Endothelial cell of umbilical vein (primary cell): ENCODE measurements at regions not wholly inside any gene's neighbourhood (a gene's known extent, or its start where the extent isn't known, plus 50 kb on each side); places are given as distances from the start of the nearest gene placed in this dataset.

Source experiments
- BruUV-seq: library from RNA; stranded (reverse); fragments of 400-500 nt; replicated peaks from 2 replicates; lab custom pipeline; 2021; lab: Mats Ljungman, UMichigan
- CTCF ChIA-PET: fragments of 300-600, 350-600 bp; sonication (Branson Sonifier 250); formaldehyde crosslinking; loops from one replicate; lab custom pipeline; 2021; ENCODE audit warnings: antibody characterized with exemption, inconsistent platforms; lab: Charles Lee
- POLR2A ChIA-PET: fragments of 300-600, 350-600 bp; sonication (Branson Sonifier 250); formaldehyde crosslinking; loops from one replicate; lab custom pipeline; 2021; ENCODE audit warnings: antibody characterized with exemption, inconsistent platforms; lab: Charles Lee
- DNase-seq: peaks from one replicate; pipeline ENCODE4 v3.0.0-alpha.2; 2011; ENCODE audit warnings: low read depth, low spot score
- FAIRE-seq: peaks from 2 replicates; lab custom pipeline; 2011; peaks lifted over from hg19 to GRCh38; lab: Jason Lieb, UNC
- H2AFZ ChIP-seq: 2 replicates; pipeline ENCODE4 v1.6.0; 2012; ENCODE audit warnings: low read depth, low read length, control low read depth, inconsistent platforms
- H3K27ac ChIP-seq: 2 replicates; pipeline ENCODE4 v1.5.1; 2011; ENCODE audit warnings: low read depth, mild to moderate bottlenecking, control low read depth, low read length, moderate library complexity; ENCODE audit not compliant: insufficient read depth
- H3K27me3 ChIP-seq, 2 experiments: 2 replicates each; pipeline versions ENCODE4 v1.6.0 to v1.6.1; 2011; ENCODE audit warnings: low read length in 2 of 2, mixed read lengths in 1 of 2; ENCODE audit not compliant: control insufficient read depth in 2 of 2, insufficient read depth in 2 of 2
- H3K36me3 ChIP-seq, 2 experiments: 2 replicates in 1 of 2; 3 replicates in 1 of 2; pipeline ENCODE4 v1.5.1; 2011; ENCODE audit warnings: low read length in 2 of 2, mild to moderate bottlenecking in 1 of 2, moderate library complexity in 1 of 2; ENCODE audit not compliant: control insufficient read depth in 2 of 2, insufficient read depth in 2 of 2; ENCODE audit errors: extremely low read depth in 1 of 2
- H3K4me1 ChIP-seq: 3 replicates; pipeline ENCODE4 v1.5.1; 2011; ENCODE audit warnings: mild to moderate bottlenecking, low read length; ENCODE audit not compliant: control insufficient read depth, insufficient read depth; ENCODE audit errors: extremely low read depth
- H3K4me2 ChIP-seq: 2 replicates; pipeline ENCODE4 v1.6.1; 2011; ENCODE audit warnings: low read length, control low read depth, mixed read lengths; ENCODE audit not compliant: insufficient read depth
- H3K4me3 ChIP-seq, 3 experiments: fragments of 200-600 bp in 1 of 3; sonication (generic), shearing (Covaris generic) in 1 of 3; replicated peaks in 1 of 3; 2 replicates each; pipeline ENCODE4 v1.5.1; 2011 to 2016; ENCODE audit warnings: control low read depth in 3 of 3, low read length in 3 of 3, mild to moderate bottlenecking in 2 of 3, inconsistent platforms in 1 of 3, low read depth in 1 of 3, moderate library complexity in 1 of 3; ENCODE audit not compliant: insufficient read depth in 1 of 3
- H3K79me2 ChIP-seq: 2 replicates; pipeline ENCODE4 v1.6.0; 2012; ENCODE audit warnings: low read length, inconsistent platforms; ENCODE audit not compliant: control insufficient read depth, insufficient read depth
- H3K9ac ChIP-seq: replicated peaks from 2 replicates; pipeline ENCODE3; 2011; ENCODE audit warnings: low read length, control low read depth; ENCODE audit not compliant: insufficient read depth; ENCODE audit errors: extremely low read depth
- H3K9me1 ChIP-seq: replicated peaks from 3 replicates; pipeline ENCODE4 v1.6.0; 2011; ENCODE audit warnings: mild to moderate bottlenecking, low read length; ENCODE audit not compliant: control insufficient read depth, insufficient read depth; ENCODE audit errors: extremely low read depth
- H3K9me3 ChIP-seq: replicated peaks from 2 replicates; pipeline ENCODE4 v1.5.1; 2012; ENCODE audit warnings: low read length, inconsistent platforms; ENCODE audit not compliant: control insufficient read depth, insufficient read depth
- H4K20me1 ChIP-seq: replicated peaks from 2 replicates; pipeline ENCODE3; 2011; ENCODE audit warnings: mild to moderate bottlenecking, low read length; ENCODE audit not compliant: control insufficient read depth, insufficient read depth; ENCODE audit errors: extremely low read depth
- EZH2 ChIP-seq: IDR thresholded peaks from 2 replicates; pipeline ENCODE4 v1.6.1; 2012; ENCODE audit warnings: borderline replicate concordance, low read depth, mild to moderate bottlenecking, moderate library complexity, low read length, inconsistent platforms; ENCODE audit not compliant: severe bottlenecking
- FOS ChIP-seq: IDR thresholded peaks from 2 replicates; pipeline ENCODE4 v1.6.1; 2011; ENCODE audit warnings: mild to moderate bottlenecking, low read length, moderate library complexity, borderline replicate concordance; ENCODE audit not compliant: insufficient read depth
- GATA2 ChIP-seq: IDR thresholded peaks from 2 replicates; pipeline ENCODE4 v1.7.0; 2011; ENCODE audit warnings: low read depth, mild to moderate bottlenecking, moderate library complexity, mixed read lengths, low read length; ENCODE audit not compliant: insufficient read length, insufficient read depth
- JUN ChIP-seq: IDR thresholded peaks from 2 replicates; pipeline ENCODE4 v1.6.1; 2011; ENCODE audit warnings: borderline replicate concordance, low read depth; ENCODE audit not compliant: insufficient read length, insufficient read depth
- MYC ChIP-seq: IDR thresholded peaks from one replicate; pipeline ENCODE4 v1.6.1; 2011; ENCODE audit warnings: mild to moderate bottlenecking, low read depth, low read length
- POLR2A ChIP-seq: IDR thresholded peaks from 2 replicates; pipeline ENCODE4 v1.6.1; 2012; ENCODE audit warnings: low read depth, mild to moderate bottlenecking, control low read depth, low read length
- POLR2AphosphoS5 ChIP-seq: IDR thresholded peaks from 2 replicates; pipeline ENCODE4 v1.6.1; 2012; ENCODE audit warnings: low read depth, mild to moderate bottlenecking, control low read depth, low read length, moderate library complexity; ENCODE audit not compliant: insufficient read depth
- dilution Hi-C: fragments of 300-500 bp; cut with MboI; formaldehyde crosslinking; loops from one replicate; pipeline ENCODE4 v1.15.0; 2019; ENCODE audit warnings: low sequenced_read_pairs; ENCODE audit not compliant: extremely low pct_ligation_motif_present
- intact Hi-C: fragments of 100-400 bp; cut with micrococcal nuclease; formaldehyde crosslinking; loops from one replicate; pipeline ENCODE4 v1.10.0; 2022
- TF ChIP-seq, protein P1 (sequence below): IDR thresholded peaks from 2 replicates; pipeline ENCODE4 v1.6.1; 2011; ENCODE audit not compliant: insufficient read depth, insufficient read length
- TF ChIP-seq, protein P2 (sequence below), 2 donors: IDR thresholded peaks; 1 replicate in 1 of 2; 2 replicates in 1 of 2; pipeline ENCODE4 v1.5.1; 2011; ENCODE audit warnings: low read length in 2 of 2, mild to moderate bottlenecking in 2 of 2, moderate library complexity in 2 of 2, control low read depth in 1 of 2, inconsistent platforms in 1 of 2, low read depth in 1 of 2; ENCODE audit not compliant: insufficient read depth in 1 of 2; ENCODE audit errors: extremely low read depth in 1 of 2

DNA sequence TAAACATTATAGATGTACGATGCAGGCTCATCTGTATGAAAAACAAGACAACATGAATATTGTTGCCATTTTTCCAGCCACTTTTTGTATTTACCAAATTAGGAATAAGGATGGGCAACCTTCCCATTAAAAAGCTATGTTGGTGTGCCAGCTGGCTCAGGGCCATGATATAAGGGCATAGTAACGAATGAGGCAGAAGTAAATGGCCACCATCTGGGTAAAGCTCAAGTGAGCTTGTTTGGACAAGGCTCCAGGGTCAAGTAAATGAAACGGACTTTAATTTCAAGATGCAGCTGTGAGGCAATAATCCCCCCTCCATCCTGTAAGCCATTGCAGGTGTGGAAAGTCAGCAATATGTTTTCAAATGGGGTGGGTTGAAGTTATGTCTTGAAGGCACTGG, 930.9 kb upstream of the CDH8 start:
- no peaks in the 10 kb centered on the region for H3K79me2 ChIP-seq
- ChIA-PET POLR2A (no interaction called here), CTCF (no interaction called here)
- H3K36me3 ChIP-seq, result no peaks in the 10 kb centered on the region
- H3K4me1 ChIP-seq, result no peaks in the 10 kb centered on the region
- no peaks in the 10 kb centered on the region for H3K27me3 ChIP-seq
- FAIRE-seq (no peak), DNase-seq (no peak)
- H4K20me1 ChIP-seq, result no peaks in the 10 kb centered on the region
- BruUV-seq, result no TSS peak
- dilution Hi-C loops (no loop called here), intact Hi-C loops (no loop called here)
- H3K27ac ChIP-seq, result no peak overlapping the region
- no peak overlapping the region for H3K4me3 ChIP-seq
- no peaks in the 10 kb centered on the region for H3K9me3 ChIP-seq
- TF ChIP-seq, protein P1, sequence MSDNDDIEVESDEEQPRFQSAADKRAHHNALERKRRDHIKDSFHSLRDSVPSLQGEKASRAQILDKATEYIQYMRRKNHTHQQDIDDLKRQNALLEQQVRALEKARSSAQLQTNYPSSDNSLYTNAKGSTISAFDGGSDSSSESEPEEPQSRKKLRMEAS, result no peak
- TF ChIP-seq JUN (no peak), POLR2AphosphoS5 (no peak), EZH2 (no peak), MYC (no peak), FOS (no peak), POLR2A (no peak), GATA2 (no peak)
- TF ChIP-seq, protein P2, sequence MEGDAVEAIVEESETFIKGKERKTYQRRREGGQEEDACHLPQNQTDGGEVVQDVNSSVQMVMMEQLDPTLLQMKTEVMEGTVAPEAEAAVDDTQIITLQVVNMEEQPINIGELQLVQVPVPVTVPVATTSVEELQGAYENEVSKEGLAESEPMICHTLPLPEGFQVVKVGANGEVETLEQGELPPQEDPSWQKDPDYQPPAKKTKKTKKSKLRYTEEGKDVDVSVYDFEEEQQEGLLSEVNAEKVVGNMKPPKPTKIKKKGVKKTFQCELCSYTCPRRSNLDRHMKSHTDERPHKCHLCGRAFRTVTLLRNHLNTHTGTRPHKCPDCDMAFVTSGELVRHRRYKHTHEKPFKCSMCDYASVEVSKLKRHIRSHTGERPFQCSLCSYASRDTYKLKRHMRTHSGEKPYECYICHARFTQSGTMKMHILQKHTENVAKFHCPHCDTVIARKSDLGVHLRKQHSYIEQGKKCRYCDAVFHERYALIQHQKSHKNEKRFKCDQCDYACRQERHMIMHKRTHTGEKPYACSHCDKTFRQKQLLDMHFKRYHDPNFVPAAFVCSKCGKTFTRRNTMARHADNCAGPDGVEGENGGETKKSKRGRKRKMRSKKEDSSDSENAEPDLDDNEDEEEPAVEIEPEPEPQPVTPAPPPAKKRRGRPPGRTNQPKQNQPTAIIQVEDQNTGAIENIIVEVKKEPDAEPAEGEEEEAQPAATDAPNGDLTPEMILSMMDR (IDR thresholded peaks at IDR 0.05; ENCODE audit: extremely low read depth in 1 of 2, insufficient read depth in 1 of 2, low read depth in 1 of 2, low read length in 2 of 2), result no peak
- no peak overlapping the region for H2AFZ ChIP-seq
- no peaks in the 10 kb centered on the region for H3K9me1 ChIP-seq
- H3K9ac ChIP-seq, result no peak overlapping the region
- H3K4me2 ChIP-seq, result no peak overlapping the region
